ENCODE measurements at regions not wholly inside any gene's neighbourhood (a gene's known extent, or its start where the extent isn't known, plus 50 kb on each side); places are given as distances from the start of the nearest gene placed in this dataset.

DNA sequence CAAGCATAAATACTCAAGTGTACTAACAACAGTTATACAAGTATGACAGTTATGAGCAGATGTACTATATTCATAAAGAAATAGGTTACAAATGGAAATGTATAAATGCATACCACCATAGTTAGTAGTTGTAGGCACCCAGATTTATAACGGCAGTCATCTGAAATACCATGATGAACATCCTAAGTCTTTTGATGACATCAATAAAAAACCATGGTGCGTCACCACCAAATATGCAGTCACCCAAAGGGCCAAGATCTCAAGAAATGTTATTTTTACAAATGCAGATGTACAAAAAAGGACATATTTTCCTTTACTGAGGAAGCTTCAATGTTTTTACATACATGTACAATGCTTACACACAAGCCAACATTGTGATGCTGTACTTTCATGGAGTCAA is 70.8 kb upstream of the XPA start:
- TF ChIP-seq, protein P1, sequence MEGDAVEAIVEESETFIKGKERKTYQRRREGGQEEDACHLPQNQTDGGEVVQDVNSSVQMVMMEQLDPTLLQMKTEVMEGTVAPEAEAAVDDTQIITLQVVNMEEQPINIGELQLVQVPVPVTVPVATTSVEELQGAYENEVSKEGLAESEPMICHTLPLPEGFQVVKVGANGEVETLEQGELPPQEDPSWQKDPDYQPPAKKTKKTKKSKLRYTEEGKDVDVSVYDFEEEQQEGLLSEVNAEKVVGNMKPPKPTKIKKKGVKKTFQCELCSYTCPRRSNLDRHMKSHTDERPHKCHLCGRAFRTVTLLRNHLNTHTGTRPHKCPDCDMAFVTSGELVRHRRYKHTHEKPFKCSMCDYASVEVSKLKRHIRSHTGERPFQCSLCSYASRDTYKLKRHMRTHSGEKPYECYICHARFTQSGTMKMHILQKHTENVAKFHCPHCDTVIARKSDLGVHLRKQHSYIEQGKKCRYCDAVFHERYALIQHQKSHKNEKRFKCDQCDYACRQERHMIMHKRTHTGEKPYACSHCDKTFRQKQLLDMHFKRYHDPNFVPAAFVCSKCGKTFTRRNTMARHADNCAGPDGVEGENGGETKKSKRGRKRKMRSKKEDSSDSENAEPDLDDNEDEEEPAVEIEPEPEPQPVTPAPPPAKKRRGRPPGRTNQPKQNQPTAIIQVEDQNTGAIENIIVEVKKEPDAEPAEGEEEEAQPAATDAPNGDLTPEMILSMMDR (IDR thresholded peaks at IDR 0.05; ENCODE audit: poor library complexity) = no peak
- TF ChIP-seq EZH2 (IDR thresholded peaks at IDR 0.05; ENCODE audit: borderline replicate concordance) (no peak), EZH2phosphoT487 (IDR thresholded peaks at IDR 0.05; ENCODE audit: low read depth, severe bottlenecking, unreplicated experiment) (no peak)

All from hepatocyte (in vitro differentiated cells).